GM12864 (cell line): ENCODE measurements at regions not wholly inside any gene's neighbourhood (a gene's known extent, or its start where the extent isn't known, plus 50 kb on each side); places are given as distances from the start of the nearest gene placed in this dataset.
"Not testable (repeated sequence)": the region's sequence is repeated elsewhere in the genome, so short reads cannot be mapped to it uniquely, and the experiment has no call there.

Source experiments
- DNase-seq: peaks from one replicate; pipeline ENCODE4 v3.0.0-alpha.2; 2011; ENCODE audit warnings: low read depth
- H3K4me3 ChIP-seq: 2 replicates; pipeline ENCODE4 v1.5.1; 2011; ENCODE audit warnings: mild to moderate bottlenecking, low read depth, low read length, control low read depth
- TF ChIP-seq, protein P1 (sequence below): IDR thresholded peaks from 2 replicates; pipeline ENCODE4 v1.5.1; 2011; ENCODE audit warnings: low read depth, mild to moderate bottlenecking, moderate library complexity, low read length, control low read depth, inconsistent platforms; ENCODE audit errors: missing control alignments

GRCh38 chr17:54353789-54354525 is 531.2 kb downstream of the KIF2B start:
- H3K4me3 ChIP-seq = no peak overlapping the region
- TF ChIP-seq, protein P1, sequence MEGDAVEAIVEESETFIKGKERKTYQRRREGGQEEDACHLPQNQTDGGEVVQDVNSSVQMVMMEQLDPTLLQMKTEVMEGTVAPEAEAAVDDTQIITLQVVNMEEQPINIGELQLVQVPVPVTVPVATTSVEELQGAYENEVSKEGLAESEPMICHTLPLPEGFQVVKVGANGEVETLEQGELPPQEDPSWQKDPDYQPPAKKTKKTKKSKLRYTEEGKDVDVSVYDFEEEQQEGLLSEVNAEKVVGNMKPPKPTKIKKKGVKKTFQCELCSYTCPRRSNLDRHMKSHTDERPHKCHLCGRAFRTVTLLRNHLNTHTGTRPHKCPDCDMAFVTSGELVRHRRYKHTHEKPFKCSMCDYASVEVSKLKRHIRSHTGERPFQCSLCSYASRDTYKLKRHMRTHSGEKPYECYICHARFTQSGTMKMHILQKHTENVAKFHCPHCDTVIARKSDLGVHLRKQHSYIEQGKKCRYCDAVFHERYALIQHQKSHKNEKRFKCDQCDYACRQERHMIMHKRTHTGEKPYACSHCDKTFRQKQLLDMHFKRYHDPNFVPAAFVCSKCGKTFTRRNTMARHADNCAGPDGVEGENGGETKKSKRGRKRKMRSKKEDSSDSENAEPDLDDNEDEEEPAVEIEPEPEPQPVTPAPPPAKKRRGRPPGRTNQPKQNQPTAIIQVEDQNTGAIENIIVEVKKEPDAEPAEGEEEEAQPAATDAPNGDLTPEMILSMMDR = no peak
- DNase-seq = no peak

- not testable (repeated sequence) for H3K4me3 ChIP-seq, DNase-seq
Measured at GRCh38 chr17:54361073-54361472, 538.3 kb downstream of the KIF2B start.

- H3K4me3 ChIP-seq = no peak overlapping the region
- DNase-seq = no peak
- TF ChIP-seq, protein P1 = no peak
Measured at GRCh38 chr17:54368906-54369305, 531.7 kb upstream of the TOM1L1 start.

DNA sequence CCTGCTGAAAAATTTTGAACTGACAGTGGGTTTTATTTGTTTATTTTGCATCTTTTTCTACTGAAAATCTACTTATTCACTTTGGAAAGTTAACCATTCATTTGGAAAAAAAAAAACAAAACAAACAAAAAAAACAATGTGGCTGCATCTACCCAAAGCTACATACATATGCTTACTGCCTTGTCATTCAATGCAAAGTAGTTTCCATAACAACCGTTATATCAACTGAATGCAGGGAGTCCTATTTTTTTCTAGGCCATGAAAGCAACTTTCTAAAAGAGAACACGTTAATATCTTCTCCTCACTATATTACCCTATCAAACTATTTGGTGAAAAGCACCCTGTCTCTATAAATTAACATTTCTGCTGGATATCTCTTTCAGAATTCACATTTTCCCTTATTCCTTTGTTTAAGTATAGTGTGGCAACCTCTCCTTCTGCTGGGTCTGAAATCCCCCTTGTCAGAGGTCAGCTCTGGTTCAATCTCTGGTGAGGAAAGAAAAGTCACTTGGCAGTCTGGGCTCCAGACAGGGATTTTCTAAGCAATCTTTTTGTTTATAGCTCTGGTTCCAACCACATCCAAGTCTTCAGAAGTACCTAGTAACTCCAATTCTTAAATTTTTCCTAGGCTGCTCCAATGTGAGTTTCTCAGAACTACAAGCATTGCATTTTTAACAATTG is 528.4 kb upstream of the TOM1L1 start:
- no peak overlapping the region for H3K4me3 ChIP-seq

DNA sequence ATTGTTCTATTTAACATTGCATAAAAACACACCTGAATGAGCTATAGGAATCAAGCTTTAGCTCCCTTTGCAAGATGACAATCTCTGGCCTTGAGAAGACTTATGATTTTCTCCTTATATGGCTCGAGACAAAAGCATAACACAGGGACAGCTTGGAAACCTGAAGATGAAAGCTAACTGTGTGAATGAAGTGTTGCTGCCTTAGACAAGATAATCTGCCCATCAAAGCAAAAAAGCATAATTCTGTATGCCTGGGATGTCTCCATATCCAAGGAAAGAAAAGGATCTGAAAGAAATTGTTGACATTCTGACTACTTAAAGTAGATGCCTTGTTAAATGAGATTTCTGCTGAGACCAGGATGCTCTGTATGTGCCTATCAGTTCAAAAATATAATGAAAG is 526.7 kb upstream of the TOM1L1 start:
- no peak overlapping the region for H3K4me3 ChIP-seq
- TF ChIP-seq, protein P1 = no peak
- DNase-seq = no peak

More for the DNA sequence above, 528.4 kb upstream of the TOM1L1 start:
- TF ChIP-seq, protein P1 = no peak
- no peak for DNase-seq

GRCh38 chr17:54376409-54376808 is 524.2 kb upstream of the TOM1L1 start:
- not testable (repeated sequence) for DNase-seq, H3K4me3 ChIP-seq

GRCh38 chr17:54381482-54381881 is 519.2 kb upstream of the TOM1L1 start:
- H3K4me3 ChIP-seq = no peak overlapping the region
- TF ChIP-seq, protein P1 = no peak
- DNase-seq = no peak

DNA sequence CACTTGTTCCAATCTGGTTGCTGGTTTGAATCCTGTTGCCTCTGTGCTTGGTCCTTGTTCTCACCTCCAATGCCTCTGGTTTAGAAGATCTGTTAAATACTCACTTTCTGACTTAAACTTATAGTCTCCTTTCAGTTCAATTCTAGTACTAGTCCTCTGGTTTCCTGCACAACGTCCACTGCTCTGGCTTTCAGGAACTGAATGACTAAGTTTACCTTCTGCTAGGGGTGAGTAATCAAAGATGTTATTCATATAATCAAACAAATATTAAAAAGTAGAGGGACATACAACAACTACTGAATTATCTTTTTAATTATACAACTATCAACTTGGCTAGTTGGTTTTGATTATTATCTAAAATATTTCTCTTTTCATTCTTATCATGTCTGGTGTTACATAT is 496.4 kb upstream of the TOM1L1 start:
- no peak for DNase-seq
- TF ChIP-seq, protein P1 = no peak
- no peak overlapping the region for H3K4me3 ChIP-seq
